ENCODE measurements at regions not wholly inside any gene's neighbourhood (a gene's known extent, or its start where the extent isn't known, plus 50 kb on each side); places are given as distances from the start of the nearest gene placed in this dataset.
"Not testable (repeated sequence)": the region's sequence is repeated elsewhere in the genome, so short reads cannot be mapped to it uniquely, and the experiment has no call there.

DNA sequence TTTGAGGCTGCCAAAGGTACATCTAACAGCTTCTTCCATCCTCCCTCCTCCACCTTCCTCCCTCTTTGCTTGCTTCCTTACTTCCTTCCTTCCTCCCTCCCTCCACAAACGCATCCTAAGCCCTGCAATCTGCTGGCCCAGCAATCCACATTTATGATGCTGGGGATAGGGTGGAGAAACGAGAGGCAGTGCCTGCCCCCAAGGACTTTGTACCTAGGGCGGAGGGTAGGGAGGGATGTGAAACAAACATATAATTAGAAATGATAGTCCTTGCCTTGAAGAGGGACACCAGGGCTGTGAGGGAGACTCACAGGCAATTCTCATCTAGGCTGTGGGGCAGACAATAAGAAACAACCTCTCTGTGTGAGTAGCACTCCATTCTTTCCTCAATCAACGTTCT is 188.3 kb downstream of the ANKRD30B start:
- DNase-seq (ENCODE audit: low spot score), result no peak

DNA sequence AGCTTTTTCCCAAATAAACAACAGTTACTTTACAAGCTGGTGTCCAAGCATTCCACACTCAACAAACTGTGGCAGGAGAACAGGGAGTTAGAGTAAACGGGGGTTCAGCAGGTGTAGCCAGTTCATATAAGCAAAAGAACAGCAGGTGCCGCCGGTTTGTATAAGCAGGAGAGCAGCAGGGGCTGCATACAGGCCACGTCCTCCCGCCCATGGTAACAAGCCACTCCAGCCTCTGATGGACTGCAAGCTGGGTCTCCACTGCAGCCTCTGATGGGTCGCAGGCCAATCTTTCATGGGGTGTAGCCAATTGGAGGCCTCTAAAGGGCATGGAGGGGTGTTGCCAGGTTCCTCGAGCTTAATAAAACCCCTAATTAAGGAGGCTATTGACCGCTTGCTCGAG is 189.3 kb downstream of the ANKRD30B start:
- DNase-seq (ENCODE audit: low spot score), result no peak

DNA sequence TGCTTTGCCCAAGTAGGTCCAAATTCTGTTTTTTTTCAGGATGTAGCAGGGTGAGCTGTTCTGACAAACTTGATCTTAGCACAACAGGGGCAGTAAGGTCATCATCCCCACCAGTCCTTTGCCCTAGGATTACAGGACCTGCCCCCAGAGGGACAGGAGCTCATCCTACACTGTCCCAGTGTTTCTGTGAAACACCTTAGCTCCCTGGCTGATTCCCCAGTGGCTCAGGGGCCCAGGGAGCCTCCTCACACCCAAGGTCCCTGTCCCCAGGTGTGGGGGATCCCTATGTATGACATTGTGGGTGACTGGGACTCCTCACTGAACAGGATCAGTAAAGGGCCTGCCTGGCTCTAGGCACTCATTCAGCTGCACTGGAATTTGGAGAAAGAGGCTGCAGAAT is 191.2 kb downstream of the ANKRD30B start:
- DNase-seq (ENCODE audit: low spot score), result no peak

DNA sequence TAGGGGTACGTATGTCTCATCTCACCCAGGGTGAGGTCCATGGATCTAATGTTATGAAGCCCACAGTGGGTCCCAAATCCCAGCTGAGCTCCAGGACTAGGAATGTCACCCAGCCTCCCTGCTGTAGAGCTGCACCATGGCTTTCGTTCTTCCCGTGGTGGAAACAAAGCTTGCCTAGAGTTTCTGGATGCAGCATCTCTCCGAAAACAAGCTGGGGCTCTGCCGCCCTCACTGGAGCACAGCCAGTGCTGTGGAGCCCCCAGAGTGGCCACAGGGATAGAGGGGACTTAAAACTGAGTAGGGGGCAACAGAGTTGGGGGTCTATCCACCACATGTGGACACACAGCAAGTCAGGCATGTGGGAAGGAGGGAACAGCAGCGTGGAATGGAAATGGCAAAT is 192.1 kb downstream of the ANKRD30B start:
- DNase-seq (ENCODE audit: low spot score), result not testable (repeated sequence)

DNA sequence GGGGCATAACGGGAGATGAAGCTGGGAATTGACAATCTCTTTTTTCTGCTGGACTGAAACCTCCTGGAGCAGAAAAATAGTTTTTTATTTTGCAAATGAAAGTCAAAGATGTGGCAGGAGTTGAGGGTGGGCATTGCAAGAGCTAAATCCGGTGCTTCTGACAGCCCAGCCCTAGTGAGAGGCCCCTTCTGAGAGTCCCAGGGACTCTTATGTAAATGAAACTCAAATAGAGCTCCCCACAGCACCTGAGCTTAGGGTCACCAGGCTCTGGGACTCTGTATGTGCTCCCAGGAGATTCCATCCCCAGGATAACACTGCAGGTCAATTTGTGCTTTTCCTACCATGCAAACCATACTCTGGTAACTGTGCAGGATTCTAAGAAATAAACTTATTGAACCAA is 192.8 kb downstream of the ANKRD30B start:
- DNase-seq (ENCODE audit: low spot score), result no peak

DNA sequence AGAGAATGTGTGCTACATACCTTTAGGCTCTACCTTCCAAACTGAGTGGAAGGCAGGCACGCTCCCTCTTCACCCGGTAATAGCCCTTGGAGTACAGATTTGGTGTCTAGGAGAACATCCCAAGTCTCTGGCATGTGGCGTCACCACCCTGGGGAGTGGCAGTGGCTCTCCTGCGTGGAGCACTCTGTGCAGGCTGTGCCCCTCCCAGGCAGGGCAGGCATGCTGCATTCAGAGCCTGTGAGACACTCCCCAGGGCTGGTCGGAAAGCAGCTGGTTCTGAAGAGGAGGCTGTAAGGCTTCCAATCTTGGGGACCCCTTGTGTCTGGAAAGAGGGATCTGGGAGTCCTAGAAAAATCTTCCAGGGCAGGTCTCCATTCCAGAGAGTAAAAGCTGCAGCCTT is 193.3 kb downstream of the ANKRD30B start:
- DNase-seq (ENCODE audit: low spot score), result no peak

DNA sequence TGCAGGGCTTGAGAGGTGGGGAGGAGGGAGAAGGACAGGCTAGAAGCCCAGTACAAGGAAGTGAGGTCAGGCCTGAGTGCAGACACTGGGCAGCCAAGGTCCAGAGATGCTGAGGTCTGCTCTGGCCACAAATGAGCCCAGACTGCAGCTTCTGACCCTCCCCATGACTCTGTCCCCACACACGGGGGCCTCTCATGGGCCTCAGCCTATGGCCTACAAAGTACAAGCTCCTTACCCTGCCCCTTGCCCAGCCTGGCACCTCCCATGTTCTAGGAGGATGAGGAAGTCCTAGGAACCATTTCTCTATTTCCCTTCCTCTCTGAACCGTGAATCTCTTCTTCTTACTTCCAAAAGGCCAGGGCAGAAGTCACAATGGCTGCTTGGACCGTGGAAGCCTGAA is 193.8 kb downstream of the ANKRD30B start:
- no peak for DNase-seq (ENCODE audit: low spot score)

DNA sequence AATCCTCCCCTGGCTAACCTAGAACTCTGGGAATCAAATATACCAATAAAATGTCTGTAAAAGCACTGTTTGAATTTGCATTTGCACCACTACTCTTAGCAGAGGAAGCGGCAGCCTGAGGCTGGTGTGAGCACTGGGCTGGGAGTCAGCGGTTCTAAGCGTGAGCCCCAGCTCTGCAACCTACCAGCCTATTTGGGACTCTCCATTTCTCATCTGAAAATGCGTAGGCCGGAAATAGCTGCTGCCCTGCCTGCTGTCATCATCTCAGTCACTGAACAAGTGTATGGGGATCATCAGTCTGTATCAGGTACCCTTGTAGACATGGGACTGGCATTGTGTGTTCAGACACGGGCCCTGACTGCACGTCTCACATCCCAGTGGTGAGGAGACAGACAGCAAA is 194.3 kb downstream of the ANKRD30B start:
- no peak for DNase-seq (ENCODE audit: low spot score)

DNA sequence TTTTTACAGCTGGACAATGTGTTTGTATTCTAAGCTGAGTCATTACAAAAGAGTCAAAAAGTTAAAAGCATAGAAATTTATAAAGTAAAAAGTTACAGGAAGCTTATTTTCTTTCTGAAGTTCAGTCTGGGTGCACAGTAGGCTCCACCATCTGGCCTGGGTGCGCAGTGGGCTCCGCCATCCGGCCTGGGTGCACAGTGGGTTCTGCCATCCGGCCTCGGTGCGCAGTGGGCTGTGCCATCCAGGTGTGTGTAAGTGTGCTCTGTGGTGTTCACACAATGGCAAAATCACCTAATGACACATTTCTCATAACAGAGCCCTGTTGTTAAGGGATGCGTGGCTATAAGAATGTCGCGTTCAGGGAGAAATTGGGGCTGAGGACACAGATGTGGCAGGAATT is 195.5 kb downstream of the ANKRD30B start:
- DNase-seq (ENCODE audit: low spot score), result no peak

DNA sequence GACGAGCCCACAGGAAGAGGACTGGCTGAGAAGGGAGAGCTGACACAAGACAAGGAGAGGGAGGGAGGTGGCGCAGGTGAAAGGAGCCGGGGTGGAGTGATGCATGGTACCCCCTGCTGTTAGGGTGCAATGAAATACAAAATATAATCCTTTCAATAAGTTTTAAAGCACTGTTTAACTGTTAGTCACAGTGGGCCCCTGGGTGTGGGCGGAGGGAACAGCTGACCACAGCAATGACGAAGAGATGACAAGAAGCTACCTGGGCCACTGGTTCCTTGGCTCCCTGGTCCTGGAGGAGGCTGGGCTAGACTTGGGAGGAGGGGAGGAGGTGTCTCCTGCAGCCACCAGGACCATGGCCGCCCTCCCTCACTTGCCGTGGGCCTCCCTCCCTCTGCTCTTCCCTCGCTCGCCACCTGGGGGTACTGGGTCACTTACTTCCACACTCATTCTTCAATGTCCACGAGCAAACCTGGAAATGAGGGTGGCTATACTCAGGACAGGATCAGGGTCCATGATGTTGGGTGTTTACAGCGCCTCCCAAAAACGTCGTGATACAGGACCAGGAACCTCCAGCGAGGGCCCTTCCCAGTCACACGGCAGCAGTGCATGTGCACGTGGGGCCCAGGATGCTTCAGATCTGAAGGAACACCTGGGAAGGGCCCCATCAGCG is 196.1 kb downstream of the ANKRD30B start:
- no peak for DNase-seq (ENCODE audit: low spot score)

DNA sequence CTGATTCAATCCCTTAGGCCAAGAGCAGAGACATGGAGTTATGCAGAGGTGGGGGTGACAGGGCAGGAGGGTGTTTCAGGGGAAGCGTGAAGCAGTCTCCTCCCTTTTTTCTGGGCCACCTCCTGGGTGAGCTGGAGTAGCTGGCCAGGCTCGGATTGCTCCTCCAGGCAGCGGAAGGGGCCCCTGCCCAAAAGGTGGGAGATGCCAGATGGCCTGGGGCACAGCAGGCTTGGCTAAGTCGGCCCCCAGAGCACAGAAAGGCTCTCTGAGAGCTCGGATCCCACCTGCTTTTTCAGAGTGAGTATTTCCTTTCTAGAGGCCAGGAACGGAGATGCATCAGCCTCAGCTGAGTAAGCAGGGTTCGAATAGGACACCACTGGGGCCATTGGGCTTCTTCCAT is 196.9 kb downstream of the ANKRD30B start:
- DNase-seq (ENCODE audit: low spot score), result no peak

DNA sequence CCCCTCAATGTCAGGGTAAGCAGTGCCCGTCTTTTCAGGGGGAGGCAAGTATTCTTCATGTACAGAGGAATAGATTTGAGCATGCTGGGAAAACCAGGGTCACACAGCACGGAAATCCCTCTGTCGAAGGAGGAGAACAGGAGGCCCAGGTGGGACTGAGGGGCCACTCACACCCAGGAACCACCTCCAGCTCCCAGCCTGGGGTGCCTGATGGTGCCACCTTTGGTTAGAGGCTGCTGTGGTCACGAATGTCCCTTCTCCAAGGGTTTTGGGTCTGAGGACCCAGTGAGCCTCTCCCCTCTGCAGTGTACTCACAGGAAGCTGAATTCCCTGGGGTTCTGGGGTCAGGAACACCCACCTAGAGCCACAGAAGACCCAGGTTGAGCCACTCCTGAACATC is 197.3 kb downstream of the ANKRD30B start:
- DNase-seq (ENCODE audit: low spot score), result no peak

DNA sequence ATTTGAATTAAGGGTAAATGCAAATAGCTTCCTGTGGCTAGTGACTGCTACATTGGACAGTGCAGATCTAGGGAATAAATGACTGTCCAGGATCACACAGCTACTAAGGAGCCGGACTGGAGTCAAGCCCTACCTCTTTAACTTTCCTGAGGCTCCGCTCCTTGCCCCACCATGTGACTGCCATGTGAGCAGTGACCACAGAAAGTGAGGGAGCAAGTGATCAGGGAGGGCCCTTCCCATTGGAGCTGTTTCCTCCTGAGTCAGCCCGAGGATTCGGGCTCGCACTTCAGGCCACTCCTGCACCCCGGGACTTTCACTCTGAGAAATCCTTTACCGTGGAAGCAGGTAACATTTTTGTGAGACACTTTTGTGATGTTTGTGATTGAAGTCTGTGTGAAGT is 198.0 kb downstream of the ANKRD30B start:
- DNase-seq (ENCODE audit: low spot score), result no peak

DNA sequence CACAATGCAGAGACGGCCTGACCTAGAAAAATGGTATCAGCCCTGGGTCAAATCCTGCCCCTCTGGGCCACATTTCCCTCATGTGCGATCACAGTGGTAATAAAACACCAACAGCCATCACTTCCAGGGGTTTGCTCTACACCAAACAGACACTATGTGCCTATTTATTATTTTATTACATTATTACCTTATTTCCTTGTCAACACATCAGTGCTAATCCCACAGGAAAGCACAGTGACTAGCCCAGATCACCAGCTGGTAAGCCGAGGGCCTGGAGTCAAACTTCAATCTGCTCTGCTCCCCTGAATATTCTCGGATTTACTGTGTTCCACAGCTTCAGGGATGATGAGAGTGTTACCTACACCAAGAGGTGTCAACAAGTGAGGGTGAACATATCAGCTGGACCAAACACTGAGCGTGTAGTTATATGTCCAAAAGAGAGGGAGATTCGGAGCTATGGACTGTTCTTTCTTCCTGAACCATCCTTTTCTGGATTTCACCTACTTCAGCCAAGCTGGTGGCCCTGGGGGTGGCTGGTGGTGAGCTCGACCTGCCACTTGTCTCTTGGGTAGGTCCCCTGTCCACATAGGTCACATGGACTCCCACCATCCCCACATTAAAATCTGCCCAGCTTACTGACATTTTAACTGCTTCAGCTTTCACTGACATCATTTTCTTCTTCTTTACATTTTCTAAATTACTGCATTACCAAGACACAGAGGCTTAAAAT is 198.9 kb downstream of the ANKRD30B start:
- not testable (repeated sequence) for DNase-seq (ENCODE audit: low spot score)

DNA sequence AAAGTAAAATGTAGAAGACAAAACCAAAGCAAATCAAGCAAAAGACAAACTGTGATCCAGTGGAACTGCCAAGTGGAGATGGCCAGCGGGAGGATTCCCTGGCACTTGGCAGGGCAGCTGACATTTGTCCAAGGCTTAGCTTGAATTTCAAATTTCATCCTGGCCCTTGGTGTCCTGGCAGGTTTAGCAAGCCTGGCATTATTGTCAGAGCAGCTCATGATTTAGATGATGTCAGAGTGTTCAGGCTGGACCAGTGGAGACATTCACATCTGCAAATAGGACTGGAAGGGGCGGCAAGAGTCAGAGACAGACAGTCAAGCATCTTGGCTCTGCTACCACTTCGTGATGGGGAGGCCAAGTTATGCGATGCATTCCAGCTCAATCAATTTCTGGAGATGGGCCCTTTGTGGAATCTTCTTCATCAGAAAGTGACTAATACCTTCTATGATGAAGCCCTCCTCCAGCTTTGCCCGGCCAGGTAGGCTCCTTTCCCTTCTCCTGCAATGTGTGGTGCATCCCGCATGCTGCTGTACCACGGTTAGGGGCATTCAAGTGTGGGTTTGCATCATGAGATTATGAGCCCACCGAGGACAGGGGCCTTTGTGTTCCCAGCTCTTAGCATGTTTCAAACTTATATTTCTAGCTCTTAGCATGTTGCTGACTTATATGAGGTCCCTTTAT is 199.7 kb downstream of the ANKRD30B start:
- DNase-seq (ENCODE audit: low spot score), result no peak

DNA sequence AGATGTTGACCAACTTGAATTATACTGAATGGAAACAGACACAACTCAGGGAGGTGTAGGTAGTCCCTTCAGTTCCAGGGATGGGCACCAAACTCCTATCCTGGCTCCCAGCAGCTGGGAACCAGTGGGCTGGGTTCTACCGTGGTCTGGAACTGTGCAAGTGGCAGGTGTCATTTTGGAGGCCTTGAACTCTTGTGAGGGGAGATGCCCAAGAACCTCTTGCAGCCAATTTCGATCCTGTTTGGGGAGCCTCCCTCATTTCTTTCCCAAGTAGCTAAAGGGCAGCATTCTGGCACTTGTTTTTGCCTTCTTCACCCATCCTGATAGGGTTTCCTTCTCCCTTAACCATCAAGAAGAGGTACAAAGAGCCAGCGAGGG is 200.2 kb downstream of the ANKRD30B start:
- DNase-seq (ENCODE audit: low spot score), result no peak

DNA sequence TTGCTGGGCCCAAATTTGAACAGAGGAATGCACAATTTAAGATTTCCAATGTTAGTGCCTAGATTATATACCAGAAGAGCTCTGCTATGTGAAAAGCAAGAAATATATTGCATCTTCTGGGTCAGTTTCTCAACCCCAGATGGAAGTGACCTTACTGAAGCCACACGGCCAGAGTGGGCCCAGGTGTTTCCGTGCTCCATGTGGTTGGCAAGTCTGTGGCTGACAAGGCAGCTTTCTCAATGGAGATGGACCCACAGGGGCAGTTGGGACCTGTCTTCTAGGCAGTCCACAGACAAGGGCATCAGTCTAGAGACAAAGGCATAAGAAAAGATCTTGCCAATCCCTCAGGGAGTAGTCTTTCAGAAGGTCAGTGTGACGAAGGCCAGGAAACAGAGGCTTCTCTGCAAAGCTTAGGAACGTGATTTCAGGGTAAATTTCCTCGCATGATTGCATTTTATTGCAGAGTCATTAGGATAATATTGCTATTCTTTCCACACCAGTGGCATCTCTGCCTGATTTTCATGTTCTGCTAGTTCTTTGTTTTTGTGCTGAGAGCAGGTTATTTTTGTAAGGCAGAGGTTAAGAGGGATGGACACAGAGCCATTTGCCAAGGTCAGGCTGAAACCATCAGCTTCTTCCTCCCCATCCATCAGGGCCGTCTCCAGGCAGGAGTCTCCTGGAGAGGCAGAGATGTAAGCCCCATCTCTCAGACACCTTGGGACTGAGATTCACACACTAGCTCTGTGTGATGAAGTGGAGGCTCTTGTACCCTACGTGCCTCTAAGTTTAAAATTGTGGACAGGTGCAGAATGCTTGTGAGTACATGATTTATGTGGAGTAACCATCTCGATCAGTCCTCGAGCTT is 202.1 kb downstream of the ANKRD30B start:
- no peak for DNase-seq (ENCODE audit: low spot score)

DNA sequence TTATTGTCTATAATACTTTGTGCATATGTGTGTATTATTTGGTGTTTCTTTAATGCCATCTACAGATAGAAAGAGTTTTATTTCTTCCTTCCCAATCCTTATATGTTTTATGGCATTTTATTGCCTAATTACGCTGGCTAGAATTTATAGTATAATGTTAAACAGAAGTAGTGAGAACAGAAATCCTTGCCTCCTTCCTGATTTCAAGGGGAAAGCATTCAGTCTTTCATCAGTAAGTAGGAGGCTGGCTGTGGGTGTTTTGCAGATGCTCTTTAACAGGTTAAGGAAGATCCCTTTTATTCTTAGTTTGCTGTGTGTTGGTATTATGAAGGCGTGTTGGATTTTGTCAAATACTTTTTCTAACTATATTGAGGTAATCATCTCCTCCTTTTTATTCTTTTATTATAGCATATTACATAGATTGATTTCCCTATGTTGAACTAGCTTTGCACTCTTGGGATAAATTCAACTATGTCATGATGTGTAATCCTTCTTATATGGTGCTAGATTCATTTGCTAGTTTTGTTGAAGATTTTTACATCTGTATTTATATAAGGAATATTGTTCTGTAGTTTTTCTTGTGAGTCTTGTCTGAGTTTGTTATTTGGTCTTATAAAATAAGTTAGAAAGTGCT is 204.6 kb downstream of the ANKRD30B start:
- DNase-seq (ENCODE audit: low spot score), result not testable (repeated sequence)

DNA sequence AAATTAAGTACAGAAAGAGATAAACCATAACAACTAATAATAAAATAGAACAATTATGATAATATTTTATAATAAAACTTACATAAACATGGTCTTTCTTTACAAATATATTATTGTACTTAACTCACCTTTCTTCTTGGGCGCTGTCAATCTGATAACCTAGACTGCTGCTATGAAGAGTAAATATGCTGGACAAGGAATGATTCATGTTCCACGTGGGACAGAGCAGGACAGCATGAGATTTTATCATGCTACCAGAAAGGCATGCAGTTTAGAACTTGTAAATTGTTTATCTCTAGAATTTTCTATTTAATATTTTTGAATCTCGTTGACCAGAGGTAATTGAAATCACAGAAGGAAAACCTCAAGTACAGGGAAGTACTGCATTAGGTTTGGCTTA is 210.7 kb downstream of the ANKRD30B start:
- DNase-seq (ENCODE audit: low spot score), result no peak

DNA sequence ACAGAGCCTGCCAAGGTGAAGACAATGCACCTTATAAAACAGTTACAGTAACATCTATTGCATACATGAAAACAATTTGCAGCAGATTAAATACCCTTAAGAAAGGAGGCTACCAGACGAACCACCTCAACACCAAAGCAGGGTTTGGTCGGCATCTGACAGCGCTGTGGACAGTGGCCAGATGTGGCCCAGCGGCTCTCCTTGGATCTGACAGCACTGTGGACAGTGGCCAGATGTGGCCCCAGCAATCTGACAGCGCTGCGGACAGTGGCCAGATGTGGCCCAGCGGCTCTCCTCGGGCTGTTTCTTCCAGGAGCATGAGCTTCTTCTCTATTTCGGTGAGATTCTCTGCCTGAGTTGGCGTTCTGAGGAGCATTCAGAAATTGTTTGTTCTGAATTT is 211.6 kb downstream of the ANKRD30B start:
- no peak for DNase-seq (ENCODE audit: low spot score)

DNA sequence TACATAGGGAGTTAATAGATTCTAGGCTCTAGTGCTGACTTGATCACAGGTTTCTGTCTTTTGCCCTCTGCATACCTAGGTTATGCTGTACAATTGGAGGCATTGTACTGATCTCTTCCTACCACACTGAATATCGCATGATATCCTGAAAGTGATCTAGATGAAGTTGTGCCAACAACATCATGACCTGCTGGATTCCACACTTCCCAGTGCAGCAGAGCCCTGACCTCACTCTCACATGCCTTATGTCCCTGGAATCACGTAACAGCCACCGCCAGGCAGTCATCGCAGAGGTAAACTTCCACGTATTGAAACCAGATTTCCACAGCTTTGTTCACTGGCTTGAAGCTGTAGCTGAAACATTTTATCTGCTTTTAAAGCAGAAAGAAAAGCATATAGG is 214.0 kb downstream of the ANKRD30B start:
- DNase-seq (ENCODE audit: low spot score), result no peak

DNA sequence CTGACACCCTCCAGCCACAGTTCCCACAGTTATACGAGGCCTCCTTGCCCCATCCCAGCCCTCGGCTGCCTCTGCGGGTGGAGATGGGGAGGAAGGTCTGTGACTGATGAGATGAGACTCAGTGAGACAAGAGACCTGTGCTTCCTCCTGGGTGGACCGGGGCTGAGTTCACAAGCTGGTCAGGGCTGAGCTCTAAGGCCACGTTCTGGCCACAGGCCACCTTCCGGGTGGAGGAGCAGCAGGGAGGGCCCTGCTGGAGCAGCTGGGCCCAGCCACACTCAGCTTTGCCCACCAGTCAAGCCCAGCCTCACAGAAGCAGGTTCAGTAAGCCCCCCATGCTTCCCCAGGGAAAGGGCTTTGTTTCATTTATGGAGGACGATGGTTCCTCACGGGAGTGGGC is 214.7 kb downstream of the ANKRD30B start:
- DNase-seq (ENCODE audit: low spot score), result no peak

Data from GM03348 (cell line).